ENCODE measurements at regions not wholly inside any gene's neighbourhood (a gene's known extent, or its start where the extent isn't known, plus 50 kb on each side); places are given as distances from the start of the nearest gene placed in this dataset.
"Not testable (repeated sequence)": the region's sequence is repeated elsewhere in the genome, so short reads cannot be mapped to it uniquely, and the experiment has no call there.

DNA sequence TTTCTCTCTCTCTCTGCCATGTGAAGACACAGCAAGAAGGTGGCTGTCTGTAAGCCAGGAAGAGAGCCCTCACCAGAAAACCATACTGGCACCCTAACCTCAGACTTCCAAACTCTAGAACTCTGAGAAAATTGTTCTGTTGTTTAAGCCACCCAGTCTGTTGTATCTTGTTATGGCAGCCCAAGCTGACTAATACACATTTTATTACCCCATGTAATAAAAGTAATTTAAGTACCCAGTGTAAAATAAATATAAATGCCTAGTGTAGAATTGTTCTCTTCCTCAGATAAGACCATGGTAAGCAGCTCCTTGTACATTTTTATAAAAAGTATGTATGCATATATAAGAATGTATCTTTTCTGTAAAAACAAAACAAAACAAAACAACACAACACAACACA lies 119.7 kb downstream of the DTL start:
- DNase-seq (ENCODE audit: low read depth in 2 of 2, low spot score in 1 of 2), result no peak

DNA sequence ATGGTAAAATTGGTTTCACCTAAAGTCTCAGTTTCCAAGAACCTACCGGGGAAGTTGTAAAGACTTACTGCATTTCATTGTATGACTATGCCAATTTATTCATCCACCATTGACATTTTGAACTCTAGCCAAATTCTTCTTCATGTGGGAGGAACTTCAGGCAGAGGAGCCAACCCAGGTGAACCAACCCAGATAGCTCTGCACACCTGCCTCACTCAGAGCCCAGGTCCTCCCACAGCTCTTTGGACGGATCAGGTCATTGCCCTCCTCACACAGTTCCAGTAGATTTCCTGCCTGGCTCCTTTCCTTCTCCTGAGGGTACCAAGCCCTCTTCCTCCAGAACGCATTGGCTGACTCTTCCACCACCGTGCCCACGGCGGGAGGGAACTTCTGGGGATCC lies 121.7 kb downstream of the DTL start:
- DNase-seq (ENCODE audit: low read depth in 2 of 2, low spot score in 1 of 2), result no peak

- no peak for DNase-seq (ENCODE audit: low read depth in 2 of 2, low spot score in 1 of 2)
These were observed 123.6 kb downstream of the DTL start for GRCh38 chr1:212158912-212159796.

DNA sequence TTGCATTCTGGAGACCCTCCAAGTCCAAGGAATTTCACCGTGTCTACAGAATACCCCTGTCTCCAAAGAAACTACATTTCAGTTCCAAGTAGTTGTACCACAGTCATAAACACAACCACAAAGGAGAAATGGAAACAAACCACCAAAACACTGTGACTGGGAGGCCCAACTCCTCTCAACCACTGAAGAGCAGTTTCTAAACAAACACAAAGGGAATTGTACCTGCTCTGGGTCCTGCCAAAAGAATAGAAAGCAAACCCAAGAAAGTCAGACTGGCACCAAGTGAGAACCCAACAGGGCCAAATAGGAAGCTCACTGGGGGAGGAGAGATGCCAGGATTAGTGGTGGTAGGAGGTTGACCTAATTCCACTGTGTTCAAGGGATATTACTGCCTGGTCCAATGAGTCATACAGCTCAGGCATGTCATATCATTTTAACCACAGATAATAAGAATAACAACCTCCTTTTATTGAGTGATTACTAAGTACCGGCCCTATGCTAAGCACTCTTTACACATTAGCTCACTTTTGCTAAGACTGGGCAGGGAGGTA lies 123.9 kb upstream of the PPP2R5A start:
- no peak for DNase-seq (ENCODE audit: low read depth in 2 of 2, low spot score in 1 of 2)

DNA sequence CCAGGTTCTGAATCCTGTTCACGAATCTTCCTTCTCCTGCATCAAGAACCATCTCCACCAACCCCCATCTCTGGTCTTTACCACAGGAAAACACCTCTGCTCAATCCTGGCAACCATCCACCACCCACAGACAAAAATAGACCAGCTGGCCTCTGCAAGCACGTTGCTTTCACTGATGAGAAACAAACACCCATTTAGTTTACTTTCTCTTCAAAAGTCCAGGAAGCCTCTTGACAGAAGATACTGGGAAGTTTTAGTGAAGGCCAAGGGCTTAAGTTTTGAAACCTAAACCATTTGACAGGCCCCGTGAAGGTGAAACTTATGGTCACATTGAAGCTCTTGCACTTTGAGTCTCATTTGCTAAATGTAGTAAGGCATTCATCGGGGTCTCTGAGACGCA lies 122.6 kb upstream of the PPP2R5A start:
- no peak for DNase-seq (ENCODE audit: low read depth in 2 of 2, low spot score in 1 of 2)

GRCh38 chr1:212164095-212164872 lies 120.9 kb upstream of the PPP2R5A start:
- no peak for DNase-seq (ENCODE audit: low read depth in 2 of 2, low spot score in 1 of 2)

DNA sequence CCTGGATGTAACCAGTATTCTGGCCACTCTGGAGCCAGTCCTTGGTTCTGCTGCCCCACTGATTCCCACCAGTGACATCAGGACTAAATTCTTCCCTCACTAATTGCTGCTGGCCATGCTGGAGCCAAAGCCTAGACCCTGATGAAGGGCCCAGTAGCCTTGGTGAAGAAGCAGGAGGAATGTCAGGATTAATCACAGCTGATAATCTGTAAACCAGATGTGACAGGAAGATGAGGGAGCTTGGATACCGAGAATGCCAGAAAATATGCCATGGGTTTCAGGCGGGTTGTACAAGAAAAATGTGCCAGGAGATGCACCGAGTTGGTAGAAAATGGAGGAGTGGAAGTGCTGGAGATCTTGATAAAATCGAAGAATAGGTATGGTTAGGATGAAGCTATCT lies 119.0 kb upstream of the PPP2R5A start:
- DNase-seq (ENCODE audit: low read depth in 2 of 2, low spot score in 1 of 2), result no peak

GRCh38 chr1:212166644-212167043 lies 118.6 kb upstream of the PPP2R5A start:
- DNase-seq (ENCODE audit: low read depth in 2 of 2, low spot score in 1 of 2), result no peak

- DNase-seq (ENCODE audit: low read depth in 2 of 2, low spot score in 1 of 2), result no peak
These were observed 118.1 kb upstream of the PPP2R5A start for GRCh38 chr1:212167098-212167497.

DNA sequence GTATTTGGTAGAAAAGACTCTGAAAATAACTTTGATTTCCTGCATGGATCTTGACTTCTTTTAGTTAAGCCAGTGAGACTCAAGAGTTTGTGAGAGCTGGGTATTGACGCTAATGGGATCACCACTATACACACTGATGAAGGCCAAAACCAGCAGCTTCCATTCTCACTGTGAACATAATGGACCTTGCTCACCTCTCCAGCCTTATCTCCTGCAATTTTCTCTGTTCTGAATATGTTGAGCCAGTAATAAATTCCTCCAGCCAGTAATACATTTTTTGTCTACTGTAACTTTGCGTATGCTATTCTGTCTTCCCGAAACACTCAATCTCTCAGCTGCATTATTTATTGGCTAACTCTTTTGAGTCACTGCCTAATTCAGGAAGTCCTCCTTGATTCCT lies 111.6 kb upstream of the PPP2R5A start:
- DNase-seq (ENCODE audit: low read depth in 2 of 2, low spot score in 1 of 2), result no peak

DNA sequence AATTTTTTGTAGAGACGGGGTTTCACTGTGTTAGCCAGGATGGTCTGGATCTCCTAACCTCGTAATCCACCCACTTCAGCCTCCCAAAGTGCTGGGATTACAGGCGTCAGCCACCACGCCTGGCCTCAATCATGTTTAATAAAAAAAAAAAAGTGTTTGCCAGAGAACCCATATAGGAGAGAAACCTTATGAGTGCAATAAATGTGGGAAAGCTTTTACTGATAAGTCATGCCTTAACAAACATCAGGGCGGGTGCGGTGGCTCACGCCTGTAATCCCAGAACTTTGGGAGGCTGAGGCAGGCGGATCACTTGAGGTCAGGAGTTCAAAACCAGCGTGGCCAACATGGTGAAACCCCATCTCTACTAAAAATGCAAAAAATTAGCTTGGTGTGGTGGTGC lies 110.9 kb upstream of the PPP2R5A start:
- DNase-seq (ENCODE audit: low read depth in 2 of 2, low spot score in 1 of 2), result not testable (repeated sequence)

DNA sequence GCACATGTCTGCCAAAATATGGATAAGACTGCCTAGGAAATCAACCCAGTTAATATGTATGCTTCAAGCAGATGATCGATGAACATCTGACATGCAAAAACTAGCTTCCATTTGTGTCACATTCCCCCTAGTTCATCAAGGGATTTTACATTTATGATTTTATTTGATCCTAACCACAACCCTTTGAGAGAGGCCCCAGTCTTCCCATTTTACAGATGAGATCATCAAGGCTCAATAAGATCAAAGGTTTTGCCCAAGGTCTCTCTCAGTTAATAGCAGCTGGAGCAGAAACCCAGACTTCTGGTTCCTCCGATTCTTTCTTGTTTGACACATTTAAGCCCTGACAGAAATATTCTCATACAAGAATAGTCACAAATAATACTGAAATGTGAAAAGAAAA lies 107.7 kb upstream of the PPP2R5A start:
- no peak for DNase-seq (ENCODE audit: low read depth in 2 of 2, low spot score in 1 of 2)

DNA sequence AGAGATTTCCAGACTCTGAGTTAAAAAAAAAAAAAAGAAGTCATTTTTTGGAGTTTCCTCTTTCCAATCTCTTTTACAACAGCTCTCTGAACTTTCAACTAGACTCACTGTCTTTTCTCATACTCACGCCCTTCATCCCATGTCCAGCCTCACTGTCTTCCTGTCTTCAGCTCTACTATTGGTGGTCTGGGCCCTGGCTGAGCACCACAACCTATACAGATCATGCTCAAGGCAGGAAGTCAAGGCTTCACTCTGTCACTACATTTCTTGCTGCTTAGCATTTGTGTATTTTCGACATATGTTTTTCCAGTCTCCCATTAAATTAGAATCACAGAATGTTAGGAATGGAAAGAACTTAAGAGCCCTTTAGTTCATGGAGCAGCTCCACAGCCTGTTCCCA lies 106.4 kb upstream of the PPP2R5A start:
- DNase-seq (ENCODE audit: low read depth in 2 of 2, low spot score in 1 of 2), result no peak

DNA sequence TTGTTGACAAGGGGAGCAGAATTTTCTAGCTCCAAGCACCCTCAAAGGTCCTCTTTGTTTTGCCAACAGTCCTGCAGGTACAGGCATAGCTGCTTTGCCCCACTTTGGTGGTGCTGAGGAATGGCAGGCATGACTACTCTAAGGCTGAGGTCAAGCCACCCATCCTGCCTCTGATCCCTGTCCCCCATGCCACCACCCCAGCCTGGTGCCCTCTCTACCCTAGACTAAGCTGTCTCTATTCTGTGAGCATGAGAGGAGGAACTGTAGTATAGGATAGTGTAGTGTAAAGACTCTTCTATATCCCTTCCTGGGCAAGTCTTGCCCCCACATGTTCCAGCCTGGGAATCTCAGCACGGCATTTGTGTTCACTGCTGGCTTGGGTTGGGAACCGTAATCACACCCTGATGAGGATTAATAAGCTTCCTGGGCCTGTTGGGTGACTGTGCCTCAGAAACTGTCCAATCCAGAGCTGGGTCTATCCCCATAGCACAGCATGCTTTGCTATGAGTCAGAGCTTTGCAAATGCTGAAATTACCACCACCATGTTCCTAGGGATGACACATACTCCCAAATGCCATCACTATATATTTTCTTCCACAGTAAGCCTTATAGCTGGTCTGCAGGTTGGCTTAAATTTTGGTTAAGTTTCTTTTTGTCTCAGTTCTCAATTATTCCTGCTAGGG lies 105.7 kb upstream of the PPP2R5A start:
- no peak for DNase-seq (ENCODE audit: low read depth in 2 of 2, low spot score in 1 of 2)

GRCh38 chr1:212181015-212181882 lies 104.0 kb upstream of the PPP2R5A start:
- no peak for DNase-seq (ENCODE audit: low read depth in 2 of 2, low spot score in 1 of 2)

DNA sequence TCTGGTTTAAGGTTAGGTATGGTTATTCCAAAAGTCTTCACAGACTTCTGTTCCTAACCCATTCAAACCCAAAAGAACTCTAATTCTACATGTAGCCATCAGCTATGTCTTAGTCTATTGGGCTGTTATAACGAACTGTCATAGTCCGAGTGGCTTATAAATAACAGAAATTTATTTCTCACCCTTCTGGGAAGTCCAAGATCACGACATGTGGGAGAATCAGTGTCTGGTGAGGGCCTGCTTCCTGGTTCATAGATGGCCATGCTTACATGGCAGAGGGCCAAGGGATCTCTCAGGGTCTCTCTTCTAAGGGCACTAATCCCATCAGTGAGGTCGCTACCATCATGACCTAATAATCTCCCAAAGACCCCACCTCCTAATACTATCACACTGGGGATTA lies 103.0 kb upstream of the PPP2R5A start:
- DNase-seq (ENCODE audit: low read depth in 2 of 2, low spot score in 1 of 2), result no peak

- no peak for DNase-seq (ENCODE audit: low read depth in 2 of 2, low spot score in 1 of 2)
These were observed 102.6 kb upstream of the PPP2R5A start for GRCh38 chr1:212182579-212182978.

DNA sequence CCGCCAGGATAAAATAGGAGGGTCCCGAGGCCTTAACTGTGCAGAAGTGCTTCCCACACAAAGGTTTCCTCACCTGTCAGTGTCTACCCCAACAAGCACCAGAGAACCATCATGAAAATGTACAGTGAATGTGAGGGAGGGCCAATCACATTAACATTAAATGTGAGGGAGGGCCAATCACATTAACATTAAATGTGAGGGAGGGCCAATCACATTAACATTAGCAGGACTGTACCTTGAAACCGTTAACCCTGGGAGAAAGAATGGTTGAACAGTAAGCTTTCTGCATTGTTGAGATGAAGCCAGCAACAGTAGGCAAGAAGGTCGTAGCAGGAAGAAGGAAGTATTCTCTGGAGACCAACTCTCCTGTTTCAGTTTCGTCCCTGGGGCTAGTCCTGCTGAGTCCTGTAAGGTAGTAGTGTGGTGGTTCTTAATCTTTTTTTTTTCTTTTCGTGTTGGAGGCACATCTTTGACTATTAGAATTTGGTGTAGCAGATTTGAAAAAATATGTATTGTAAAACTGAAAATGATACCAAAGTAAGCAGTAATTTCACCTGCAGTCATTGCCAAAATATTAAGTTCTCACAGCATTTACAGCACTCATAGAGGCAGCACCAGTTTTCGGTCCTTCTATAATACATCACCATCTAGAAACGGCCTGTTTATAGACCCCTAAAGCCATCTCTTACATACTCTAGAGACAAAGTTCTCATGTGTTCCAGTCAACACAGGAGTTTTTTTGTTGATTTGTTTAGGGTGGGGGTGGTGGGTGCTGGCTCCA lies 98.6 kb upstream of the PPP2R5A start:
- no peak for DNase-seq (ENCODE audit: low read depth in 2 of 2, low spot score in 1 of 2)

GRCh38 chr1:212188599-212189351 lies 96.4 kb upstream of the PPP2R5A start:
- no peak for DNase-seq (ENCODE audit: low read depth in 2 of 2, low spot score in 1 of 2)

Data from stimulated activated CD8-positive, alpha-beta memory T cell treated with anti-CD3 and anti-CD28 coated beads, Interleukin-4, amount 100 ng/mL, for 1 hour (primary cell).